ENCODE measurements at regions not wholly inside any gene's neighbourhood (a gene's known extent, or its start where the extent isn't known, plus 50 kb on each side); places are given as distances from the start of the nearest gene placed in this dataset.

- TF ChIP-seq POLR2AphosphoS5 (IDR thresholded peaks at IDR 0.05; ENCODE audit: low read depth): no peak
- no peak for TF ChIP-seq SPI1 (IDR thresholded peaks at IDR 0.05; ENCODE audit: borderline replicate concordance, low read depth)
- no peak for TF ChIP-seq GABPA (IDR thresholded peaks at IDR 0.05; ENCODE audit: low read depth)
- TF ChIP-seq REST (IDR thresholded peaks at IDR 0.05; ENCODE audit: insufficient replicate concordance, low read depth): no peak
- H3K27me3 ChIP-seq (ENCODE audit: insufficient read depth, poor library complexity, severe bottlenecking): no peaks in the 10 kb centered on the region
- no peak for DNase-seq (ENCODE audit: low read depth in 1 of 2, low spot score in 1 of 2)
- H3K27ac ChIP-seq (replicated peaks): no peak overlapping the region
- H3K4me3 ChIP-seq (replicated peaks; ENCODE audit: insufficient read depth, low read length): no peak overlapping the region
Measured at GRCh38 chr5:58236498-58236897, 223.4 kb downstream of the PLK2 start.

DNA sequence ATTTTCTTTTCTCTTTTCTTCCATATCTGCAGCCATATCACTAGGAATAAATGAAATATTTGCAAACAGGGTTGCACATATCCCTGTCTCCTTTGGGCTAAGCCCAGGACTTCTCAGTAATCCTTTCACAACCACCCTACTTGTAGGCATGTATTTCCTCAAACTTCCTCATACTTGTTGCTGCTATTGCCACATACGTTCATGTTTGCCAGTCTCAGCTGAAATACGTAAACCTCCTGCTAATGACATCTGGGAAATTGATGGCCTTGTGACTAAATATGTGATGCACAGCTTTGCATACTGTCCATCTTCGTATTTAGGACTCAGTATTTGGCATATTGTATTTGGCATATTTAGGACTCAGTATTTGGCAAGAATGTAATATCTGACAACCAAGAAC lies 224.6 kb downstream of the PLK2 start:
- TF ChIP-seq SPI1 (IDR thresholded peaks at IDR 0.05; ENCODE audit: borderline replicate concordance, low read depth): no peak
- TF ChIP-seq CTCF (IDR thresholded peaks at IDR 0.05; ENCODE audit: insufficient read depth, low read length): no peak
- TF ChIP-seq GABPA (IDR thresholded peaks at IDR 0.05; ENCODE audit: low read depth): no peak
- TF ChIP-seq REST (IDR thresholded peaks at IDR 0.05; ENCODE audit: insufficient replicate concordance, low read depth): no peak
- no peak for TF ChIP-seq POLR2AphosphoS5 (IDR thresholded peaks at IDR 0.05; ENCODE audit: low read depth)
- H3K4me3 ChIP-seq (replicated peaks; ENCODE audit: insufficient read depth, low read length): no peak overlapping the region
- H3K27me3 ChIP-seq (ENCODE audit: insufficient read depth, poor library complexity, severe bottlenecking): no peaks in the 10 kb centered on the region
- DNase-seq (ENCODE audit: low read depth in 1 of 2, low spot score in 1 of 2): peak in 1 of 2 experiments; percentile 1
- H3K27ac ChIP-seq (replicated peaks): no peak overlapping the region

DNA sequence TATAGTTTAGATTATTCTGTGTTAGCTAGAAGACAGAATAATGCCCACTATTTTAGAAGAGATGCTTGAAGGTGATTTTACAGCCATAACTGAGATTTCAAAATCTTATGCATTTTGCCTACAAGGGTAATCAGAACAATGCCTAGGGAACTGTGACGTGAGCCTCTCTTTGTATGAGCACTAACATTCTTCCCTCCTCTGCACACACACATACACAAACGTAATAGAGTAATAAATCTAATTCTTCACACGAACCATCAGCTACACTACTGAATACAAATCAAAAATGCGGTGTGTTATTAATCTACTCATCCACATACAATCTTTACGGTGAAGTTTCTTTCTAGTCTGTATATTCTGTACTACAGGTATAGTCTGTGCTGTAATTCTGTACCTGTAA lies 227.8 kb downstream of the PLK2 start:
- H3K27me3 ChIP-seq (ENCODE audit: insufficient read depth, poor library complexity, severe bottlenecking): no peaks in the 10 kb centered on the region
- no peak for TF ChIP-seq POLR2AphosphoS5 (IDR thresholded peaks at IDR 0.05; ENCODE audit: low read depth)
- DNase-seq (ENCODE audit: low read depth in 1 of 2, low spot score in 1 of 2): no peak
- H3K4me3 ChIP-seq (replicated peaks; ENCODE audit: insufficient read depth, low read length): no peak overlapping the region
- H3K27ac ChIP-seq (replicated peaks): no peak overlapping the region

DNA sequence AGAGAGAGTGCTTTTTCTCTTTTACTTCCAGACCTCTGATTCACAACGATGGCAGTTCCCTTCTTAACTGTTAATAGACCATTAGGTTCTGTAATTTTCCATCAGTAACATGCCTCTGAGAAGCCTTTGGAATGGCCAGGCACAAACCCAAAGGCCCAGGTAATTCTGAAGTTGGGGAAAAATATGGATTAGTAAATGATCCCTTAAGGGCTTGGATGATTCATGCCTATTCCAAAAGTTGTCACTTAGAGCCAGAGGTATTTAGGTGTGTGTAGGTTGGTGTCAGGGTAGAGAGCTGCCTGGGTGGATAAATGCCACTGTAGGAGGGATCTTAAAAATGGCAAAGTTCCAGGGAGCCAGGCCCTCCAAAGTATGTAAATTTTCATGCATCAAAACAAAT lies 228.8 kb downstream of the PLK2 start:
- Histone ChIP-seq H3K27me3 (ENCODE audit: insufficient read depth, poor library complexity, severe bottlenecking) (no peaks in the 10 kb centered on the region), H3K4me3 (replicated peaks; ENCODE audit: insufficient read depth, low read length) (no peak overlapping the region), H3K27ac (replicated peaks) (no peak overlapping the region)
- TF ChIP-seq GABPA (IDR thresholded peaks at IDR 0.05; ENCODE audit: low read depth) (no peak), CTCF (IDR thresholded peaks at IDR 0.05; ENCODE audit: insufficient read depth, low read length) (no peak), SPI1 (IDR thresholded peaks at IDR 0.05; ENCODE audit: borderline replicate concordance, low read depth) (no peak), POLR2AphosphoS5 (IDR thresholded peaks at IDR 0.05; ENCODE audit: low read depth) (no peak), REST (IDR thresholded peaks at IDR 0.05; ENCODE audit: insufficient replicate concordance, low read depth) (no peak)
- no peak for DNase-seq (ENCODE audit: low read depth in 1 of 2, low spot score in 1 of 2)
